ENCODE measurements at regions not wholly inside any gene's neighbourhood (a gene's known extent, or its start where the extent isn't known, plus 50 kb on each side); places are given as distances from the start of the nearest gene placed in this dataset.

DNA sequence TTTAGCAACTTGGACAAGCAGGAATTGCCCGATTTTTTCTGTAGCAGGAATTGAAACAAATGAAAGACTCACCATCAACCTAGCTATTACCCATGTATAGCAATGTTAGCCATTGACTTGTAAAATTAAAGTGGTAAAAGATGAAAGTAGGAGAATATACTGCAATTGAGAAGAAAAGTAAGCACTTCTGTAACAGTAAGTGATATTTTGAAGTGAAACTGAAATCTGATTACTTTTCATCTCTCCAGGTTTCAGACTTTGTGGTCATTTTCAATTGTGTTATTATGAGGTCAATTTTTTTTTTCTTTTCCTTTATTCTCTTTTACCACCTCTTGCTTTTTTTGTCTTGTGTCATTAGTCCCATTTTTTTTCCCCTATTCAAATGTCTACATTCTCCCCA lies 1078.2 kb downstream of the ZPLD1 start:
- TF ChIP-seq, protein P1, sequence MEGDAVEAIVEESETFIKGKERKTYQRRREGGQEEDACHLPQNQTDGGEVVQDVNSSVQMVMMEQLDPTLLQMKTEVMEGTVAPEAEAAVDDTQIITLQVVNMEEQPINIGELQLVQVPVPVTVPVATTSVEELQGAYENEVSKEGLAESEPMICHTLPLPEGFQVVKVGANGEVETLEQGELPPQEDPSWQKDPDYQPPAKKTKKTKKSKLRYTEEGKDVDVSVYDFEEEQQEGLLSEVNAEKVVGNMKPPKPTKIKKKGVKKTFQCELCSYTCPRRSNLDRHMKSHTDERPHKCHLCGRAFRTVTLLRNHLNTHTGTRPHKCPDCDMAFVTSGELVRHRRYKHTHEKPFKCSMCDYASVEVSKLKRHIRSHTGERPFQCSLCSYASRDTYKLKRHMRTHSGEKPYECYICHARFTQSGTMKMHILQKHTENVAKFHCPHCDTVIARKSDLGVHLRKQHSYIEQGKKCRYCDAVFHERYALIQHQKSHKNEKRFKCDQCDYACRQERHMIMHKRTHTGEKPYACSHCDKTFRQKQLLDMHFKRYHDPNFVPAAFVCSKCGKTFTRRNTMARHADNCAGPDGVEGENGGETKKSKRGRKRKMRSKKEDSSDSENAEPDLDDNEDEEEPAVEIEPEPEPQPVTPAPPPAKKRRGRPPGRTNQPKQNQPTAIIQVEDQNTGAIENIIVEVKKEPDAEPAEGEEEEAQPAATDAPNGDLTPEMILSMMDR (IDR thresholded peaks at IDR 0.05) = no peak
- TF ChIP-seq POLR2A (IDR thresholded peaks at IDR 0.05) = no peak

All from body of pancreas (tissue), 4 donors.